Suprapubic skin (tissue), 4 donors: ENCODE measurements at regions not wholly inside any gene's neighbourhood (a gene's known extent, or its start where the extent isn't known, plus 50 kb on each side); places are given as distances from the start of the nearest gene placed in this dataset.

ENCODE experiments used
- DNase-seq, 2 donors: peaks; one replicate each; pipeline ENCODE4 v3.0.0-alpha.2; 2019; ENCODE audit warnings: low spot score in 2 of 2
- H3K27ac ChIP-seq: fragments of 200-600 bp; sonication (generic); one replicate; pipeline ENCODE4 v1.5.1; 2019
- H3K27me3 ChIP-seq: fragments of 200-600 bp; sonication (generic); one replicate; pipeline ENCODE4 v1.5.1; 2019
- H3K36me3 ChIP-seq: fragments of 200-600 bp; sonication (generic); one replicate; pipeline ENCODE4 v1.5.1; 2019
- H3K4me1 ChIP-seq: fragments of 200-600 bp; sonication (generic); one replicate; pipeline ENCODE4 v1.5.1; 2019
- H3K4me3 ChIP-seq: fragments of 200-600 bp; sonication (generic); one replicate; pipeline ENCODE4 v1.5.1; 2019; ENCODE audit warnings: mild to moderate bottlenecking
- H3K9me3 ChIP-seq: fragments of 200-600 bp; sonication (generic); one replicate; pipeline ENCODE4 v1.5.1; 2019
- CTCF ChIP-seq, 2 donors: fragments of 200-600 bp in 1 of 2; fragments of 450-650 bp in 1 of 2; sonication (generic) in 1 of 2; IDR thresholded peaks; one replicate each; pipeline ENCODE4 v1.5.1; 2016 to 2019; ENCODE audit warnings: antibody characterized with exemption in 2 of 2, mild to moderate bottlenecking in 1 of 2, moderate library complexity in 1 of 2
- EP300 ChIP-seq: sonication (generic); formaldehyde crosslinking; IDR thresholded peaks from one replicate; pipeline ENCODE4 v1.6.1; 2017; ENCODE audit warnings: antibody characterized with exemption
- POLR2A ChIP-seq, 2 donors: fragments of 450-650 bp; IDR thresholded peaks; one replicate each; pipeline ENCODE4 v1.6.1; 2017; ENCODE audit warnings: antibody characterized with exemption in 2 of 2, mild to moderate bottlenecking in 2 of 2, moderate library complexity in 2 of 2
- POLR2AphosphoS5 ChIP-seq, 3 donors: sonication (generic); formaldehyde crosslinking; IDR thresholded peaks; one replicate each; pipeline ENCODE4 v1.6.1; 2017; ENCODE audit warnings: antibody characterized with exemption in 3 of 3
- WGBS: methylation state at CpG from one replicate; pipeline ENCODE4 v1.1.5; 2018; 5-methylcytosine and 5-hydroxymethylcytosine counted together

- Histone ChIP-seq H3K36me3 (no peaks in the 10 kb centered on the region), H3K27ac (no peak overlapping the region), H3K9me3 (no peaks in the 10 kb centered on the region), H3K4me1 (no peaks in the 10 kb centered on the region), H3K4me3 (no peak overlapping the region), H3K27me3 (no peaks in the 10 kb centered on the region)
- 50% methylated on average over 4 of the region's 4 CpGs for WGBS
- DNase-seq, result no peak
- no peak for TF ChIP-seq POLR2AphosphoS5 (IDR thresholded peaks at IDR 0.05)
- no peak for TF ChIP-seq CTCF (IDR thresholded peaks at IDR 0.05)
- TF ChIP-seq POLR2A (IDR thresholded peaks at IDR 0.05), result no peak
- TF ChIP-seq EP300, result no peak
Observed at GRCh38 chr3:162138509-162138908, 641.9 kb downstream of the OTOL1 start.

GRCh38 chr3:162139841-162140240 lies 643.2 kb downstream of the OTOL1 start:
- no peaks in the 10 kb centered on the region for H3K36me3 ChIP-seq
- H3K27ac ChIP-seq, result no peak overlapping the region
- 39% methylated on average over 1 of the region's 1 CpG for WGBS
- no peaks in the 10 kb centered on the region for H3K27me3 ChIP-seq
- DNase-seq, result no peak
- H3K4me3 ChIP-seq, result no peak overlapping the region
- TF ChIP-seq CTCF (IDR thresholded peaks at IDR 0.05) (no peak), POLR2AphosphoS5 (IDR thresholded peaks at IDR 0.05) (no peak), POLR2A (IDR thresholded peaks at IDR 0.05) (no peak), EP300 (no peak)
- H3K9me3 ChIP-seq, result no peaks in the 10 kb centered on the region
- no peaks in the 10 kb centered on the region for H3K4me1 ChIP-seq

- no peak for DNase-seq
- H3K36me3 ChIP-seq, result no peaks in the 10 kb centered on the region
- WGBS, result 22% methylated on average over 2 of the region's 2 CpGs
- H3K4me3 ChIP-seq, result no peak overlapping the region
- no peaks in the 10 kb centered on the region for H3K9me3 ChIP-seq
- H3K27ac ChIP-seq, result no peak overlapping the region
- no peak for TF ChIP-seq POLR2A (IDR thresholded peaks at IDR 0.05)
- no peak for TF ChIP-seq EP300
- no peak for TF ChIP-seq CTCF (IDR thresholded peaks at IDR 0.05)
- TF ChIP-seq POLR2AphosphoS5 (IDR thresholded peaks at IDR 0.05), result no peak
- no peaks in the 10 kb centered on the region for H3K27me3 ChIP-seq
- no peaks in the 10 kb centered on the region for H3K4me1 ChIP-seq
Observed at GRCh38 chr3:162141272-162141791, 644.7 kb downstream of the OTOL1 start.

- DNase-seq, result no peak
- H3K9me3 ChIP-seq, result no peaks in the 10 kb centered on the region
- no peaks in the 10 kb centered on the region for H3K4me1 ChIP-seq
- H3K4me3 ChIP-seq, result no peak overlapping the region
- no peak overlapping the region for H3K27ac ChIP-seq
- WGBS, result 83% methylated on average over 2 of the region's 2 CpGs
- no peaks in the 10 kb centered on the region for H3K27me3 ChIP-seq
- no peaks in the 10 kb centered on the region for H3K36me3 ChIP-seq
- TF ChIP-seq CTCF (IDR thresholded peaks at IDR 0.05), result no peak
- TF ChIP-seq POLR2A (IDR thresholded peaks at IDR 0.05), result no peak
- no peak for TF ChIP-seq POLR2AphosphoS5 (IDR thresholded peaks at IDR 0.05)
- no peak for TF ChIP-seq EP300
Observed at GRCh38 chr3:162142511-162142910, 645.9 kb downstream of the OTOL1 start.

- Histone ChIP-seq H3K27me3 (no peaks in the 10 kb centered on the region), H3K27ac (no peak overlapping the region), H3K36me3 (no peaks in the 10 kb centered on the region), H3K4me1 (no peaks in the 10 kb centered on the region), H3K9me3 (no peaks in the 10 kb centered on the region), H3K4me3 (no peak overlapping the region)
- DNase-seq, result no peak
- TF ChIP-seq CTCF (IDR thresholded peaks at IDR 0.05), result no peak
- TF ChIP-seq POLR2AphosphoS5 (IDR thresholded peaks at IDR 0.05), result no peak
- no peak for TF ChIP-seq POLR2A (IDR thresholded peaks at IDR 0.05)
- no peak for TF ChIP-seq EP300
Observed at GRCh38 chr3:162143180-162143579, 646.6 kb downstream of the OTOL1 start.
